ENCODE measurements at regions not wholly inside any gene's neighbourhood (a gene's known extent, or its start where the extent isn't known, plus 50 kb on each side); places are given as distances from the start of the nearest gene placed in this dataset.

DNA sequence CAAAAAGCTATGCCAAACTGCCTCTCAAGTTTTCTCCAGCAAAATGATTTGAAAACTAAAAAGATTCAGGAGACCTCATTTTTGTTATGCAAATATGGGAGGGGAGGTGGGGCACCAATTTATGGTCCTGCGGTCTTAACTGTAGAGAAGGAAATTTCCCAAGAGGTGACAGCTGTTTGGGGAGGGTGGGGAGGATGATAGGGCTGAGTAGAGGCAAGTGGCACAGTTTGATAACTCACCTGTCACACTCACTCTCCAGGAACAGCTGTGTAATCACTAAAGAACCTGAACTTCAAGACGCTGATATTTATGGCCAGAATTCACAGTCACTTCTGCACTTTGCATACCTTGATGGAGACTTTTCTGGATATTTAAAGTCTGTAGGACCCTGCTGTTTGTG is 232.9 kb upstream of the STARD13 start:
- TF ChIP-seq, protein P1, sequence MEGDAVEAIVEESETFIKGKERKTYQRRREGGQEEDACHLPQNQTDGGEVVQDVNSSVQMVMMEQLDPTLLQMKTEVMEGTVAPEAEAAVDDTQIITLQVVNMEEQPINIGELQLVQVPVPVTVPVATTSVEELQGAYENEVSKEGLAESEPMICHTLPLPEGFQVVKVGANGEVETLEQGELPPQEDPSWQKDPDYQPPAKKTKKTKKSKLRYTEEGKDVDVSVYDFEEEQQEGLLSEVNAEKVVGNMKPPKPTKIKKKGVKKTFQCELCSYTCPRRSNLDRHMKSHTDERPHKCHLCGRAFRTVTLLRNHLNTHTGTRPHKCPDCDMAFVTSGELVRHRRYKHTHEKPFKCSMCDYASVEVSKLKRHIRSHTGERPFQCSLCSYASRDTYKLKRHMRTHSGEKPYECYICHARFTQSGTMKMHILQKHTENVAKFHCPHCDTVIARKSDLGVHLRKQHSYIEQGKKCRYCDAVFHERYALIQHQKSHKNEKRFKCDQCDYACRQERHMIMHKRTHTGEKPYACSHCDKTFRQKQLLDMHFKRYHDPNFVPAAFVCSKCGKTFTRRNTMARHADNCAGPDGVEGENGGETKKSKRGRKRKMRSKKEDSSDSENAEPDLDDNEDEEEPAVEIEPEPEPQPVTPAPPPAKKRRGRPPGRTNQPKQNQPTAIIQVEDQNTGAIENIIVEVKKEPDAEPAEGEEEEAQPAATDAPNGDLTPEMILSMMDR (conservative IDR thresholded peaks at IDR 0.05; ENCODE audit: control insufficient read depth, insufficient read depth, low read depth, low read length) = no peak
- no peak for DNase-seq (ENCODE audit: low read depth)
- H3K4me3 ChIP-seq (ENCODE audit: control insufficient read depth, low read depth, low read length) = no peak overlapping the region

DNA sequence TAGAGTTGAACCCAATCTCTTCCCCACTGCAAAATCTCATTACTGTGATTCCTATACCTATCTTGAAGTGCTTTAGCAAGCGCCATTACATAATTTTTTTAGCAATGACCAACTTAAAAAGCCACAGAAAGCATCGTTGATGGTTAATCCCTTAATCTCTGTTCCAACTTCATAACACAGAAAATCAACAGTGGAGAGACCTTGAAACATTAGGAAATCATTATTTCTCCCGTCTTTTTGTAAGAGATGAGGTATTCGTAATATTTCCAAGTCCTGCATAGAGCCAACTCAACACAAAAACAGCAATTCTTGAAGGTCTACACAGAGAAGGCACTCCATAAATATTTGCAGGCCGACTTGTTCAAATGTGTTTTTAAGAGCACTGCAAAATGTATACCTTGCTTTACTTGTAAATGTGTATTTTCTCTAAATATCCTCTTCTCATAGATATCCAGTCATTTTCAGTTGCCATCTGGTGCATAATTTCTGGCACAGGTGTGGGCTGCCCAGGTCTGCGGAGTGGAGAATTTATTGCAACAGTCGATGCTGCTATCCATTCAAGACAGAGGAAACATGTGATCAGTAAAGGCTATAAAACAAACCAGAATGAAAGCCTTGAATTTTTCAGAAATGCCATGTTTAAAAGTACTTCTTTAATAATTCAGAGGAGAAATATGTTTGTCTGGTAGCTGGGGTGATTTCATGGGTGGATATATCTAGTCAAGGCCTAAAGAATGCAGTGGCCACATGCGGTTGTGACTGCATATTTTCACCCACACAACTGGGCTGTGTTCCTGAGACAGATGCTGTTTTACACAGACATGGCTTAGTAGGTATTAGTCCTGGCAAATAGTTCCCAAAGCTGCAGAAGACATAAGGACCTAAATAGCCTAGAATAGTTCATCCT is 234.3 kb upstream of the STARD13 start:
- peak; percentile 90 for DNase-seq (ENCODE audit: low read depth)
- TF ChIP-seq, protein P1 (conservative IDR thresholded peaks at IDR 0.05; ENCODE audit: control insufficient read depth, insufficient read depth, low read depth, low read length) = no peak
- H3K4me3 ChIP-seq (ENCODE audit: control insufficient read depth, low read depth, low read length) = no peak overlapping the region

DNA sequence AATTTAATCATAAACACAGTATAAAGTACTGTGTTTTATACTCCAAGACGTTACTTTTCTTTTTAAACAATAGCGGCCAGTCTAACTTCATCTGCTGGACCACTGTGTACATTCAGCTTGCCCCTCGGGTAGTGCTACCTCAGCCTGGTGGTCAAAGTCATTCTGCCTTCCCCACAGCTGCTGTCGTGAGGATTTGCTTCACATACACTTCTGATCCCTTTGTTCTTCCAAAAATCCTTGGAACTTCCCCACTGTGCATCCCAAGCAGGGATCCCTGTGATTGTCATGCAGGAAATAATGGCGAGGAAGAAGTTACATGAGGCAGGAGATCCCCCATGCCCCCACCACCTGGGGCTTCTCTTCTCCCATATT is 234.9 kb upstream of the STARD13 start:
- TF ChIP-seq, protein P1 (conservative IDR thresholded peaks at IDR 0.05; ENCODE audit: control insufficient read depth, insufficient read depth, low read depth, low read length) = no peak
- no peak overlapping the region for H3K4me3 ChIP-seq (ENCODE audit: control insufficient read depth, low read depth, low read length)
- no peak for DNase-seq (ENCODE audit: low read depth)

DNA sequence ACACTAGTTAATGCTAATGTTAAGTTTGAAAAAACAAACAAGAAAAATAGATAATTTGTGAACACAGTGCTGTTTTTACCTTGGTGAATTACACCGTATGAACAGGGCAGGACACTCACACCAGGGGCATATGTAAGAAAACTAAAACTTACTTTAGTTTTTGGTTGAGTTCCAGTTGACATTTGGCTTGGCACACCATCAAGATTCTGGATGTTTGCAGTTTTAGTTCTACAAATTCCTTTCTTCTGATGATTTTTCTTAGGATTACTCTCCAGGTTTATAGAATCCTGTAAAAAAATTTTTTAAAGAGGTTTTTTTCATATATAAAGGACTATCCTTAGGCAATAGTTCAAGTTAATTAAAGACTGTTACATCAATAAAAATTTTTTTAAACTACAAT is 238.5 kb upstream of the STARD13 start:
- peak; percentile 89 for DNase-seq (ENCODE audit: low read depth)
- TF ChIP-seq, protein P1 (conservative IDR thresholded peaks at IDR 0.05; ENCODE audit: control insufficient read depth, insufficient read depth, low read depth, low read length) = no peak
- H3K4me3 ChIP-seq (ENCODE audit: control insufficient read depth, low read depth, low read length) = no peak overlapping the region

DNA sequence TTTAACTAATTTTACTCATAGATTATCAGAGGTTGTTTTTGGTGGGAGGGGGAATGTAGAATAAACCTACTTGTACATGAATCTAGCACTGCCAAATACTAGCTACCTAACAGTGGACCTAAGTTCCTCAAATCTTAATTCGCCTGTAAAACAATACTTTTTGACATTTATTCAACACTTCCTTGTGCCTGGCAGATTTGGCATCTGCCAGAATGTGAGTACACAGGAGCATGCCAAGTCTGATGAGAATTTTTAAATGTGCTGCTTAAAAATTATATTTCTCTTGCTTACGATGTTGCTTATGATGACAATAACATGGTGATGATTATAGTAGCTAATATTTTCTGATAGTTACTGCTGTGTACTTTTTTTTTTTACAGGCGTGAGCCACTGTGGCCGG is 240.2 kb upstream of the STARD13 start:
- H3K4me3 ChIP-seq (ENCODE audit: control insufficient read depth, low read depth, low read length) = no peak overlapping the region
- no peak for DNase-seq (ENCODE audit: low read depth)
- TF ChIP-seq, protein P1 (conservative IDR thresholded peaks at IDR 0.05; ENCODE audit: control insufficient read depth, insufficient read depth, low read depth, low read length) = no peak

DNA sequence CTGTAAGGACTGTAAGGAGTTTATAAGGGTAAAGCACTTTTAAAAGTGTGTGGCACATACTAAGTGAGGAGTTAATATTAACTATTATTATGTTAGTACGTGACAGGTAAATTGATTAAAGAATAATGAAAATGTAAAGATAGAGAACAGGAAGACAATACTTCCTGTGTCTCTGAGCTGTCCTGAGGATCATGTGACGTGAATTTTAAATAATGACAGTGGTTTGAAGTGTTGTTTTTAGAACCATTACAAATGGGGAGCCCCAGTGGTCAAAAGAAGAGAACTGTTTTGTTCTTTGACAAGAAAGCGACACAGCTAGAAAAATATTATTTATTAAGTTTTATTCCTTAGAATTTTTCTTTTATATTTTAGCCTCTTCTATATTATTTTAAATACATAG is 241.2 kb upstream of the STARD13 start:
- H3K4me3 ChIP-seq (ENCODE audit: control insufficient read depth, low read depth, low read length) = no peak overlapping the region
- no peak for DNase-seq (ENCODE audit: low read depth)
- TF ChIP-seq, protein P1 (conservative IDR thresholded peaks at IDR 0.05; ENCODE audit: control insufficient read depth, insufficient read depth, low read depth, low read length) = no peak
